ENCODE measurements at regions not wholly inside any gene's neighbourhood (a gene's known extent, or its start where the extent isn't known, plus 50 kb on each side); places are given as distances from the start of the nearest gene placed in this dataset.
"Not testable (repeated sequence)": the region's sequence is repeated elsewhere in the genome, so short reads cannot be mapped to it uniquely, and the experiment has no call there.

DNA sequence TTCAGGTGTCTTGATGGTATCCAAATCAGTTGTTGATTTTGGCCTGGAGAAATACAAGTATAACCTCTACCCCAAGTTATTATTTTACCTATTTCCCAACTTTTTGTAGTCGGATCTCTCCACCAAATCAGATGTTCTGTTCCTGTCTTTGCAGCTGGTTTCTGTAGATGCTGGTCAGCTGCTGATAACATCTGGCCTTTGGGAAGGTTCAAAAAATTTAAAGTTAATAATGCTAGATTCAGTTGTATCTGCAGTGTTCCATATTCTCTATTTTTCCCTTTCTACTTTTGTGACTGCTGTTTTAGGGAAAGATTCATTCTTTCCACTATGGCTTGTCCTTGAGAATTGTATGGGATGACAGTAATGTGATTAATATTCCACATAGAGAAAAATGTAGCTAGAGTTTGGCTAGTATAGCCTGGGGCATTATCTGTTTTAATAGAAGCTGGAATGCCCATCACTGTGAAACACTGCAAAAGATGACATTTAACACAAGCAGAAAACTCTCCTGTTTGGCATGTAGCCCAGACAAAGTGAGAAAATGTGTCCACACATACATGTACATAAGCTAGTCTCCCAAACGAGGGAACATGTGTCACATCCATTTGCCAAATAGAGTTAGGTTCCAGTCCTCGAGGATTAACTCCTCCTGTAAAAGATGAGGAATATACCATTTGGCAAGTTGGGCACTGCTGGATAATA is 99.2 kb downstream of the ZNF100 start:
- H3K27ac Mint-ChIP-seq; H3K9me3 Mint-ChIP-seq; H3K4me3 Mint-ChIP-seq; DNase-seq; H3K27me3 Mint-ChIP-seq (ENCODE audit: low read depth); ATAC-seq (replicated peaks in 1 of 2); H3K4me1 Mint-ChIP-seq (ENCODE audit: low read depth); H3K36me3 Mint-ChIP-seq (ENCODE audit: insufficient read depth in 2 of 2): not testable (repeated sequence)

DNA sequence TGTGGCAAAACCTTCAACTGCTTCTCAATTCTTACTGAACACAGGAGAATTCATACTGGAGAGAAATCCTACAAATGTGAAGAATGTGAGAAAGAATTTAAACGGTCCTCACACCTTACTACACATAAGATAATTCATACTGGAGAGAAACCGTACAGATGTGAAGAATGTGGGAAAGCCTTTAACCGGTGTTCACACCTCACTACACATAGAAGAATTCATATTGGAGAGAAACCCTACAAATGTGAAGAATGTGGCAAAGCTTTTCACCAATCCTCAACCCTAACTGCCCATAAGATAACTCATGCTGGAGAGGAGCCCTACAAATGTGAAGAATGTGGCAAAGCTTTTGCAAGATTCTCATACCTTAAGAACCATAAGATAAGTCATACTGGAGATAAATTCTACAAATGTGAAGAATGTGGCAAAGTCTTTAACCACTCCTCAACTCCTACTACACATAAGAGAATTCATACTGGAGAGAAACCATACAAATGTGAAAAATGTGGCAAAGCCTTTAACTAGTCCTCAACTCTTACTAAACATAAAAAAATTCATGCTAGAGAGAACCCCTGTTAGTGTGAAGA is 111.7 kb downstream of the ZNF100 start:
- no peak for ATAC-seq (replicated peaks in 1 of 2)

DNA sequence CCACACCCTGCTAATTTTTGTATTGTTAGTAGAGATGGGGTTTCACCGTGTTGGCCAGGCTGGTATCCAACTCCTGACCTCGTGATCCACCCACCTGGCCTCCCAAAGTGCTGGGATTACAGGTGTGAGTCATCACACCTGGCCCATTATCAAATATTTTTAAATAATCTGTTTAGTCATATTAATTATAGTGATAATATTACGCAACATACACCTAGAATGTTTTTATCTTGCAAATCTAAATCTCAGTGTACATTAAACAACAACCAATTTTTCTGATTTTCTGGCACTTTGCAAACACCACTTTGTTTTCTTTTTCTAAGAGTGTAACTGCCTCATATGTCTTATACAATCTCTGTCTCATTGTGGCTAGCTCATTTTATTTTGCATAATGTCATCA is 115.9 kb downstream of the ZNF100 start:
- Mint-ChIP-seq H3K9me3 (peaks cover 18 to 23% of the 10 kb centered on the region in 2 donors), H3K36me3 (ENCODE audit: insufficient read depth in 2 of 2) (peaks cover 19 to 36% of the 10 kb centered on the region in 2 donors)
- H3K27ac Mint-ChIP-seq; ATAC-seq (replicated peaks in 1 of 2); DNase-seq; H3K27me3 Mint-ChIP-seq (ENCODE audit: low read depth); H3K4me1 Mint-ChIP-seq (ENCODE audit: low read depth); H3K4me3 Mint-ChIP-seq: not testable (repeated sequence)

More for the DNA sequence above, 111.7 kb downstream of the ZNF100 start:
- Mint-ChIP-seq H3K27ac (no peak overlapping the region), H3K36me3 (ENCODE audit: insufficient read depth in 2 of 2) (peaks cover 7 to 24% of the 10 kb centered on the region in 2 donors), H3K9me3 (peaks cover 7 to 9% of the 10 kb centered on the region in 2 donors), H3K27me3 (ENCODE audit: low read depth) (no peaks in the 10 kb centered on the region), H3K4me3 (no peak overlapping the region), H3K4me1 (ENCODE audit: low read depth) (no peaks in the 10 kb centered on the region)
- no peak for DNase-seq

DNA sequence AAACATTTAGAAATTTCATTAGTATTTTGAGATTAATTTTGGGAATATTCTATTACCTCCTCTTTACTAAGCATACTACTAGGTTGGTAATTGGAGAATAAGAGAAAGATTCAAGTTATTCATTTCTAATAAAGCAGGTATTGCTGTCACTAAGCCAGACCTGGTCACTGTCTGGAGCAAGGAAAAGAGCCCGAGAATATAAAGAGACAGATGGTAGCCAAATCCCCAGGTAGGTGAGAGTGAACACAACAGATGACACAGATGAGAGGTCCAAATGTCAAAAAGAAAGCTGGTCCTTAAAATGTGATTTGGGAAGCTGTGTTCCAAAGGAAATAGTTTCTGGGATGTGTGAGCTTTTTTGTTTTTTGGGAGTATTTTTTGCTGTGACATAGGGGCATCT is 128.6 kb downstream of the ZNF100 start:
- Mint-ChIP-seq H3K27ac (peak overlapping the region; percentile 33), H3K36me3 (ENCODE audit: insufficient read depth in 2 of 2) (no peaks in the 10 kb centered on the region), H3K4me1 (ENCODE audit: low read depth) (no peaks in the 10 kb centered on the region), H3K27me3 (ENCODE audit: low read depth) (no peaks in the 10 kb centered on the region), H3K4me3 (no peak overlapping the region), H3K9me3 (peaks cover 5 to 6% of the 10 kb centered on the region in 2 donors)
- no peak for DNase-seq
- ATAC-seq (replicated peaks in 1 of 2) = no peak

DNA sequence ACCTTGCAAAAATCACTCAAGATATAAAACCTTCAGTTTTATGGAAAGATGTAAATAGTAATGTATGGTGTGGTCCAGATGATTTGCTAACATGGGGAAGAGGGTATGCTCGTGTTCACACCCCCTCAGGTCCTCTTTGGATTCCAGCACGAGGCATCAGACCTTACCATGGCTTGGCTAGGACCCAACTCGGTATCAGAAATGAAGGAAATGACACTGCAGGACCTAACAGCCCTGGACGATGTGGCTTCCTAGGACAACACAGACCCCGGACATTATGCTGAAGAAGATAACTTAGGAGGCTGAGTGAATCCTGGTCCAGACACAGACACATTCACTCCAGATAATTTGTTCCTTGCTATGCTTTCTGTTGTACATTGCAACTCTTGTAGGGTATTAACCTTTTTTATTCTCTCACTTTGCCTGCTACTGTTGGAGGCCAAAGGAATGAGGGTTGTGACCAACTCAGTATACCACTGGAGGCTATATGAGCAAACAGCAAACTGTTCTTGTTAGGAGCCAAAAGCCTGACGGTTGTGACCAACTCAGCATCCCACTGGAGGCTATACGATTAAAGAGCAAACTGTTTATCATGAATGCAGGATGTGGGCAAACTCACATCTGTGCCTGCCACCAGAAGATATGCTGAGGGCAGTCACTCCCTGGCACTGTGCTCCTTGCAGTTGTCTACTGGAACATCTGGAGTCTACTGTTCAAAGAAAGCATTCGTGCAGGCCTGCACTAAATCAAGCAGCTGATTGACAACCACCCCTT is 121.7 kb downstream of the ZNF429 start:
- ATAC-seq (replicated peaks in 1 of 2) (no peak), DNase-seq (no peak)
- Mint-ChIP-seq H3K27me3 (ENCODE audit: low read depth) (no peaks in the 10 kb centered on the region), H3K4me1 (ENCODE audit: low read depth) (no peaks in the 10 kb centered on the region), H3K27ac (no peak overlapping the region), H3K9me3 (peaks cover 6 to 7% of the 10 kb centered on the region in 2 donors), H3K36me3 (ENCODE audit: insufficient read depth in 2 of 2) (peaks cover 3 to 6% of the 10 kb centered on the region in 2 donors), H3K4me3 (no peak overlapping the region)

DNA sequence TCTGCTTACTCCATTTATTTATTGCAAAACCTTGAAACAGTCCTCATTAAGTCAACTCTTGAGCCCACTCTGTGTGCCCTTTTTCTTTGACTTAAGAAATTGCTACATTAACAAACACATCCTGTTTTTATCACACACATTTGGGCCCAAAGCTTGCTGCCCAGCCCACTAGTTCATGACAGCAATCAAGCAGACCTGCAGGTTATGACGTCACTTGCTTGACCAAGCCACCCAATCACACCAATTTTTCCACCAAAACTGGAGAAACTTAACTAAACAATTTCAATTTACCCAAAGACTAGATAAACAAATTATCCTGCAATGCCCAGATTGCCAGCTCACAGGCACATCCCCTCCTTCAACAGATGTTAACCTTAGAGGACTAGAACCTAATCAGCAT is 120.7 kb downstream of the ZNF429 start:
- Mint-ChIP-seq H3K4me3 (no peak overlapping the region), H3K27ac (no peak overlapping the region), H3K36me3 (ENCODE audit: insufficient read depth in 2 of 2) (peaks cover 3 to 6% of the 10 kb centered on the region in 2 donors), H3K9me3 (peaks cover 6 to 7% of the 10 kb centered on the region in 2 donors), H3K27me3 (ENCODE audit: low read depth) (no peaks in the 10 kb centered on the region), H3K4me1 (ENCODE audit: low read depth) (no peaks in the 10 kb centered on the region)
- no peak for DNase-seq
- ATAC-seq (replicated peaks in 1 of 2) = no peak

DNA sequence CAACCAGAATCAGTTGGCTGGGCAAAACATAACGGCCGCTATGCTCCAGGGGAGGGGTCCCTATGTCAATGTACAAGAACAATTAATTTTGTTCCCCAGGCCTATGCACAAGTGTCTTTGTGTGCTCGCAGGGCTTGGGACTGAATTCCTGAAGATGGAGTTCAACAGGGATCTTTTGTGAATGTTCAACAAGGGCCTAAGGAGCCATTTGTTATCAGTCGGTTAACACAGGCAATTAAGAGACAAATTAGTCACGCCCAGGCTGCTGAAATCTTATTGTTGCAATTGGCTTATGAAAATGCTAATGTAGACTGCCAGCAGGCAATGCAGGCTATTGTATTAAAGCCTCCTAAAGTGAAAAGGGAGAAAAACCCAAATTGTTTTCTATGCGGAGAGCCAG is 117.5 kb downstream of the ZNF429 start:
- no peaks in the 10 kb centered on the region for H3K4me1 Mint-ChIP-seq (ENCODE audit: low read depth)
- no peak overlapping the region for H3K27ac Mint-ChIP-seq
- H3K4me3 Mint-ChIP-seq = no peak overlapping the region
- H3K27me3 Mint-ChIP-seq (ENCODE audit: low read depth) = no peaks in the 10 kb centered on the region
- peaks cover 0 to 2% of the 10 kb centered on the region in 2 donors for H3K9me3 Mint-ChIP-seq
- no peak for ATAC-seq (replicated peaks in 1 of 2)
- H3K36me3 Mint-ChIP-seq (ENCODE audit: insufficient read depth in 2 of 2) = peaks cover 0 to 3% of the 10 kb centered on the region in 2 donors
- no peak for DNase-seq

DNA sequence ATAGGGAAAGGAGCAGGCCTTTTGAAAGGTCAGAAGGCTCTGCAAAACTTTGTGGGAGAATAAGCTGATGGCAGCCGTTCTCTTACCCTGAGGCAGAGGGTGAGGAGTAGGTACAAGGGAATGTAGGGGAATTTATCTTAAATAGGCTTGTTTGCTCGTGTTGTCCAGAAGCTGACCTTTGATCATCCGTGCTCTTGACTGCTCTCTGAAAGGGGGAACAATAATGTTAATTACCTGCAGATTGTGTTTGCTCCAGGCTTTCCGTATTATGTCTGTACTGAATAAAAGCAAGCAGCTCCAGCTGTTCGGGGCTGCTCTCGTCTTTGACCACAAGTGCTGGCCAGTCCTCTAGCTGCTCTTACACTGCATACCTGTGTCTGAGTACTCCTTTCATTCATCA is 116.3 kb downstream of the ZNF429 start:
- H3K27ac Mint-ChIP-seq = no peak overlapping the region
- H3K4me3 Mint-ChIP-seq = no peak overlapping the region
- H3K4me1 Mint-ChIP-seq (ENCODE audit: low read depth) = no peaks in the 10 kb centered on the region
- peaks cover 0 to 2% of the 10 kb centered on the region in 2 donors for H3K9me3 Mint-ChIP-seq
- H3K27me3 Mint-ChIP-seq (ENCODE audit: low read depth) = no peaks in the 10 kb centered on the region
- DNase-seq (no peak), ATAC-seq (replicated peaks in 1 of 2) (no peak)
- peaks cover 0 to 3% of the 10 kb centered on the region in 2 donors for H3K36me3 Mint-ChIP-seq (ENCODE audit: insufficient read depth in 2 of 2)

DNA sequence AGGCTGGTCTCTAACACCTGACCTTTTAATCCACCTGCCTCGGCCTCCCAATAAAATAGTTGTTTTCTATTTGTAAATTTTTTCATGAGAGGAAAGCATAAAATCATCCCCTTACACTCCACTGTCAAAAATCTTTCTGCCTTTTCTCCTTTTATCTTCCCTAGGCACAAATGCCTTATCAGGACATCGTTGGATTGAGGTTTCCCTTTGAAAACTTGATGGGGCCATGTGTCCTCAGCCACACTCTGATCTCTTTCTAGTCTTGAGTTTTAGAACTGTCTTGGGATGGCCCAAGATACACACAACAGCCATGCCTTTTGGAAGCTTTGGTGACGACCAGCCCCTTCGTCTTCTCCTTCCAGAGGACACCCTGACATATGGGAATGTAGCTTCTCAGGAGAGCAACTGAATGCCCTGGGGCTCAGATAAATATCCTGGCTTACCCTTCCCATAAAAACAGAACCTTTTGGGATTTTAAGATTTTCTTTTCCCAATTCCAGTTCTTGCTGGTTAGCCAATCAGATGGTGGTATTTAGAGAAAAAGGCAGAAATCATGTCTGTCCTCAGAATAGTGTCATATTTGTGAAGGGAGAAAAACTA is 112.4 kb downstream of the ZNF429 start:
- Mint-ChIP-seq H3K9me3 (peaks cover 0 to 3% of the 10 kb centered on the region in 2 donors), H3K36me3 (ENCODE audit: insufficient read depth in 2 of 2) (no peaks in the 10 kb centered on the region), H3K27ac (no peak overlapping the region), H3K4me3 (no peak overlapping the region), H3K4me1 (ENCODE audit: low read depth) (no peaks in the 10 kb centered on the region), H3K27me3 (ENCODE audit: low read depth) (no peaks in the 10 kb centered on the region)
- DNase-seq = no peak
- no peak for ATAC-seq (replicated peaks in 1 of 2)

DNA sequence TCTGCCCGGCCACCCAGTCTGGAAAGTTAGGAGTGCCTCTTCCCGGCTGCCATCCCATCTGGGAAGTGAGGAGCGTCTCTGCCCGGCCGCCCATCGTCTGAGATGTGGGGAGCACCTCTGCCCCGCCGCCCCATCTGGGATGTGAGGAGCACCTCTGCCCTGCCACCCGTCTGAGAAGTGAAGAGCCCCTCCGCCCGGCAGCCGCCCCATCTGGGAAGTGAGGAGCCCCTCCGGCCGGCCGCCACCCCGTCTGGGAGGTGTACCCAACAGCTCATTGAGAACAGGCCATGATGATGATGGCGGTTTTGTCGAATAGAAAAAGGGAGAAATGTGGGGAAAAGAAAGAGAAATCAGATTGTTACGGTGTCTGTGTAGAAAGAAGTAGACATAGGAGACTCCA is 109.4 kb downstream of the ZNF429 start:
- H3K27ac Mint-ChIP-seq; H3K9me3 Mint-ChIP-seq; H3K27me3 Mint-ChIP-seq (ENCODE audit: low read depth); ATAC-seq (replicated peaks in 1 of 2); H3K4me1 Mint-ChIP-seq (ENCODE audit: low read depth); H3K4me3 Mint-ChIP-seq; DNase-seq; H3K36me3 Mint-ChIP-seq (ENCODE audit: insufficient read depth in 2 of 2): not testable (repeated sequence)

DNA sequence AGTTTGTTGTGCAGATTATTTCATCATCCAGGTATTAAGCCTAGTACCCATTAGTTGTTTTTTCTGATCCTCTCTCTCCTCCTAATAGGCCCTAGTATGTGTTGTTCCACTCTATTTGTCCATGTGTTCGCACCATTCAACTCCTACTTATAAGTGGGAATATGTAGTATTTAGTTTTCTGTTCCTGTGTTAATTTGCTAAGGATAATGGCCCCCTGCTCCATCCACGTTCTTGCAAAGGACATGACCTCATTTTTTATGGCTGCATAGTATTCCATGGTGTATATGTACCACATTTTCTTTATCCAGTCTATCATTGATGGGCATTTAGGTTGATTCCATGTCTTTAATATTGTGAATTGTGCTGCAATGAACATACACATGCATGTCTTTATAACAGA is 107.8 kb downstream of the ZNF429 start:
- H3K36me3 Mint-ChIP-seq (ENCODE audit: insufficient read depth in 2 of 2); ATAC-seq (replicated peaks in 1 of 2); DNase-seq; H3K27me3 Mint-ChIP-seq (ENCODE audit: low read depth); H3K27ac Mint-ChIP-seq; H3K4me3 Mint-ChIP-seq; H3K4me1 Mint-ChIP-seq (ENCODE audit: low read depth); H3K9me3 Mint-ChIP-seq: not testable (repeated sequence)

DNA sequence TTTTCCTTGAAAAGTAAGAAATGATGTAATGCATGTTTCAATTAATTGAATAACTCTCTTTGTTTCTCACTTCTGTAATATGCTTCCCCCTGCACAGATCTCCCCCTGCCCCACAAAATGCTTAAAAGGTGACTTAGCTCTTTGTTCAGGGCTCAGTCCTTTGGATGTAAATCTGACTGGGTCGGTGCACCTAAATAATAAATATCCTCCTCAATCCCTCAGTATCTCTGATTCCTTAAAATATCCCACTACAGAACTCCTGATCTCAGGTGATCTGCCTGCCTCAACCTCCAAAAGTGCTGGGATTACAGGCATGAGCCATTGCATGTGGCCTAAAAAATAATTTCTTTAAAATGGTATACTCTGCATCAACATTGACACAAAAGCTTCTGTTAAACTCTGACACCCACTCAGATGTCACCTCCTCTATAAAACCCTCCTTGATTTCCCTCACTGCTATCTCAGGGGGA is 107.0 kb downstream of the ZNF429 start:
- Mint-ChIP-seq H3K4me1 (ENCODE audit: low read depth) (no peaks in the 10 kb centered on the region), H3K27me3 (ENCODE audit: low read depth) (no peaks in the 10 kb centered on the region), H3K27ac (no peak overlapping the region), H3K4me3 (no peak overlapping the region), H3K36me3 (ENCODE audit: insufficient read depth in 2 of 2) (no peaks in the 10 kb centered on the region), H3K9me3 (peaks cover 0 to 2% of the 10 kb centered on the region in 2 donors)
- DNase-seq (no peak), ATAC-seq (replicated peaks in 1 of 2) (no peak)
